Endothelial cell of umbilical vein (primary cell): ENCODE measurements at regions not wholly inside any gene's neighbourhood (a gene's known extent, or its start where the extent isn't known, plus 50 kb on each side); places are given as distances from the start of the nearest gene placed in this dataset.

Experiments used
- BruUV-seq: library from RNA; stranded (reverse); fragments of 400-500 nt; replicated peaks from 2 replicates; lab custom pipeline; 2021; lab: Mats Ljungman, UMichigan
- CTCF ChIA-PET: fragments of 300-600, 350-600 bp; sonication (Branson Sonifier 250); formaldehyde crosslinking; loops from one replicate; lab custom pipeline; 2021; ENCODE audit warnings: antibody characterized with exemption, inconsistent platforms; lab: Charles Lee
- POLR2A ChIA-PET: fragments of 300-600, 350-600 bp; sonication (Branson Sonifier 250); formaldehyde crosslinking; loops from one replicate; lab custom pipeline; 2021; ENCODE audit warnings: antibody characterized with exemption, inconsistent platforms; lab: Charles Lee
- DNase-seq: peaks from one replicate; pipeline ENCODE4 v3.0.0-alpha.2; 2011; ENCODE audit warnings: low read depth, low spot score
- FAIRE-seq: peaks from 2 replicates; lab custom pipeline; 2011; peaks lifted over from hg19 to GRCh38; lab: Jason Lieb, UNC
- H2AFZ ChIP-seq: 2 replicates; pipeline ENCODE4 v1.6.0; 2012; ENCODE audit warnings: low read depth, low read length, control low read depth, inconsistent platforms
- H3K27ac ChIP-seq: 2 replicates; pipeline ENCODE4 v1.5.1; 2011; ENCODE audit warnings: low read depth, mild to moderate bottlenecking, control low read depth, low read length, moderate library complexity; ENCODE audit not compliant: insufficient read depth
- H3K27me3 ChIP-seq, 2 experiments: 2 replicates each; pipeline versions ENCODE4 v1.6.0 to v1.6.1; 2011; ENCODE audit warnings: low read length in 2 of 2, mixed read lengths in 1 of 2; ENCODE audit not compliant: control insufficient read depth in 2 of 2, insufficient read depth in 2 of 2
- H3K36me3 ChIP-seq, 2 experiments: 2 replicates in 1 of 2; 3 replicates in 1 of 2; pipeline ENCODE4 v1.5.1; 2011; ENCODE audit warnings: low read length in 2 of 2, mild to moderate bottlenecking in 1 of 2, moderate library complexity in 1 of 2; ENCODE audit not compliant: control insufficient read depth in 2 of 2, insufficient read depth in 2 of 2; ENCODE audit errors: extremely low read depth in 1 of 2
- H3K4me1 ChIP-seq: 3 replicates; pipeline ENCODE4 v1.5.1; 2011; ENCODE audit warnings: mild to moderate bottlenecking, low read length; ENCODE audit not compliant: control insufficient read depth, insufficient read depth; ENCODE audit errors: extremely low read depth
- H3K4me2 ChIP-seq: 2 replicates; pipeline ENCODE4 v1.6.1; 2011; ENCODE audit warnings: low read length, control low read depth, mixed read lengths; ENCODE audit not compliant: insufficient read depth
- H3K4me3 ChIP-seq, 3 experiments: fragments of 200-600 bp in 1 of 3; sonication (generic), shearing (Covaris generic) in 1 of 3; replicated peaks in 1 of 3; 2 replicates each; pipeline ENCODE4 v1.5.1; 2011 to 2016; ENCODE audit warnings: control low read depth in 3 of 3, low read length in 3 of 3, mild to moderate bottlenecking in 2 of 3, inconsistent platforms in 1 of 3, low read depth in 1 of 3, moderate library complexity in 1 of 3; ENCODE audit not compliant: insufficient read depth in 1 of 3
- H3K79me2 ChIP-seq: 2 replicates; pipeline ENCODE4 v1.6.0; 2012; ENCODE audit warnings: low read length, inconsistent platforms; ENCODE audit not compliant: control insufficient read depth, insufficient read depth
- H3K9ac ChIP-seq: replicated peaks from 2 replicates; pipeline ENCODE3; 2011; ENCODE audit warnings: low read length, control low read depth; ENCODE audit not compliant: insufficient read depth; ENCODE audit errors: extremely low read depth
- H3K9me1 ChIP-seq: replicated peaks from 3 replicates; pipeline ENCODE4 v1.6.0; 2011; ENCODE audit warnings: mild to moderate bottlenecking, low read length; ENCODE audit not compliant: control insufficient read depth, insufficient read depth; ENCODE audit errors: extremely low read depth
- H3K9me3 ChIP-seq: replicated peaks from 2 replicates; pipeline ENCODE4 v1.5.1; 2012; ENCODE audit warnings: low read length, inconsistent platforms; ENCODE audit not compliant: control insufficient read depth, insufficient read depth
- H4K20me1 ChIP-seq: replicated peaks from 2 replicates; pipeline ENCODE3; 2011; ENCODE audit warnings: mild to moderate bottlenecking, low read length; ENCODE audit not compliant: control insufficient read depth, insufficient read depth; ENCODE audit errors: extremely low read depth
- CTCF ChIP-seq, 2 donors: IDR thresholded peaks; 1 replicate in 1 of 2; 2 replicates in 1 of 2; pipeline ENCODE4 v1.5.1; 2011; ENCODE audit warnings: low read length in 2 of 2, mild to moderate bottlenecking in 2 of 2, moderate library complexity in 2 of 2, control low read depth in 1 of 2, inconsistent platforms in 1 of 2, low read depth in 1 of 2; ENCODE audit not compliant: insufficient read depth in 1 of 2; ENCODE audit errors: extremely low read depth in 1 of 2
- EZH2 ChIP-seq: IDR thresholded peaks from 2 replicates; pipeline ENCODE4 v1.6.1; 2012; ENCODE audit warnings: borderline replicate concordance, low read depth, mild to moderate bottlenecking, moderate library complexity, low read length, inconsistent platforms; ENCODE audit not compliant: severe bottlenecking
- FOS ChIP-seq: IDR thresholded peaks from 2 replicates; pipeline ENCODE4 v1.6.1; 2011; ENCODE audit warnings: mild to moderate bottlenecking, low read length, moderate library complexity, borderline replicate concordance; ENCODE audit not compliant: insufficient read depth
- GATA2 ChIP-seq: IDR thresholded peaks from 2 replicates; pipeline ENCODE4 v1.7.0; 2011; ENCODE audit warnings: low read depth, mild to moderate bottlenecking, moderate library complexity, mixed read lengths, low read length; ENCODE audit not compliant: insufficient read length, insufficient read depth
- JUN ChIP-seq: IDR thresholded peaks from 2 replicates; pipeline ENCODE4 v1.6.1; 2011; ENCODE audit warnings: borderline replicate concordance, low read depth; ENCODE audit not compliant: insufficient read length, insufficient read depth
- MAX ChIP-seq: IDR thresholded peaks from 2 replicates; pipeline ENCODE4 v1.6.1; 2011; ENCODE audit not compliant: insufficient read depth, insufficient read length
- MYC ChIP-seq: IDR thresholded peaks from one replicate; pipeline ENCODE4 v1.6.1; 2011; ENCODE audit warnings: mild to moderate bottlenecking, low read depth, low read length
- POLR2A ChIP-seq: IDR thresholded peaks from 2 replicates; pipeline ENCODE4 v1.6.1; 2012; ENCODE audit warnings: low read depth, mild to moderate bottlenecking, control low read depth, low read length
- POLR2AphosphoS5 ChIP-seq: IDR thresholded peaks from 2 replicates; pipeline ENCODE4 v1.6.1; 2012; ENCODE audit warnings: low read depth, mild to moderate bottlenecking, control low read depth, low read length, moderate library complexity; ENCODE audit not compliant: insufficient read depth
- dilution Hi-C: fragments of 300-500 bp; cut with MboI; formaldehyde crosslinking; loops from one replicate; pipeline ENCODE4 v1.15.0; 2019; ENCODE audit warnings: low sequenced_read_pairs; ENCODE audit not compliant: extremely low pct_ligation_motif_present
- intact Hi-C: fragments of 100-400 bp; cut with micrococcal nuclease; formaldehyde crosslinking; loops from one replicate; pipeline ENCODE4 v1.10.0; 2022

GRCh38 chr10:113435881-113436280, 117.0 kb upstream of the HABP2 start:
- Histone ChIP-seq H3K9me3 (no peaks in the 10 kb centered on the region), H3K9me1 (no peaks in the 10 kb centered on the region), H4K20me1 (no peaks in the 10 kb centered on the region), H3K9ac (no peak overlapping the region), H2AFZ (no peak overlapping the region), H3K79me2 (no peaks in the 10 kb centered on the region), H3K4me3 (no peak overlapping the region), H3K27me3 (no peaks in the 10 kb centered on the region), H3K36me3 (no peaks in the 10 kb centered on the region), H3K27ac (no peak overlapping the region), H3K4me2 (no peak overlapping the region), H3K4me1 (no peaks in the 10 kb centered on the region)
- ChIA-PET CTCF (interaction anchor here (0.8 kb wide), 1 partner anchor 19 kb away, joined by 4 read pairs; no protein-coding TSS in a partner anchor), POLR2A (no interaction called here)
- BruUV-seq, result no TSS peak
- FAIRE-seq (no peak), DNase-seq (no peak)
- dilution Hi-C loops, result no loop called here
- no peak for TF ChIP-seq POLR2A
- TF ChIP-seq EZH2, result no peak
- TF ChIP-seq JUN, result no peak
- TF ChIP-seq POLR2AphosphoS5, result no peak
- intact Hi-C loops, result no loop called here

- no peak for DNase-seq
- Histone ChIP-seq H2AFZ (no peak overlapping the region), H3K4me3 (no peak overlapping the region), H4K20me1 (no peaks in the 10 kb centered on the region), H3K9me1 (no peaks in the 10 kb centered on the region), H3K36me3 (no peaks in the 10 kb centered on the region), H3K9me3 (no peaks in the 10 kb centered on the region), H3K79me2 (no peaks in the 10 kb centered on the region), H3K4me2 (no peak overlapping the region), H3K27ac (no peak overlapping the region), H3K27me3 (no peaks in the 10 kb centered on the region), H3K4me1 (no peaks in the 10 kb centered on the region), H3K9ac (no peak overlapping the region)
- TF ChIP-seq POLR2AphosphoS5 (no peak), MYC (no peak), FOS (no peak), JUN (no peak), CTCF (IDR thresholded peaks at IDR 0.05; ENCODE audit: extremely low read depth in 1 of 2, insufficient read depth in 1 of 2, low read depth in 1 of 2, low read length in 2 of 2) (no peak), MAX (no peak), EZH2 (no peak), POLR2A (no peak), GATA2 (no peak)
- POLR2A ChIA-PET, result no interaction called here
- FAIRE-seq, result no peak
- dilution Hi-C loops (no loop called here), intact Hi-C loops (no loop called here)
- CTCF ChIA-PET, result no interaction called here
- no TSS peak for BruUV-seq
Observed at GRCh38 chr10:113436851-113437250, 116.0 kb upstream of the HABP2 start.
